SK-MEL-5 (cell line): ENCODE measurements at regions not wholly inside any gene's neighbourhood (a gene's known extent, or its start where the extent isn't known, plus 50 kb on each side); places are given as distances from the start of the nearest gene placed in this dataset.

Source experiments
- DNase-seq: peaks from one replicate; pipeline ENCODE4 v3.0.0-alpha.2; 2016; ENCODE audit warnings: low read depth, low spot score
- in situ Hi-C: cut with HindIII; loops from 2 replicates; pipeline ENCODE4 v1.10.0; 2016; ENCODE audit warnings: low sequenced_read_pairs, high pct_unique_total_duplicates, low pct_unique_long_range_greater_than_20kb

- in situ Hi-C loops, result no loop called here
- no peak for DNase-seq
Measured at GRCh38 chr4:83178029-83178428, 63.5 kb upstream of the PLAC8 start.

DNA sequence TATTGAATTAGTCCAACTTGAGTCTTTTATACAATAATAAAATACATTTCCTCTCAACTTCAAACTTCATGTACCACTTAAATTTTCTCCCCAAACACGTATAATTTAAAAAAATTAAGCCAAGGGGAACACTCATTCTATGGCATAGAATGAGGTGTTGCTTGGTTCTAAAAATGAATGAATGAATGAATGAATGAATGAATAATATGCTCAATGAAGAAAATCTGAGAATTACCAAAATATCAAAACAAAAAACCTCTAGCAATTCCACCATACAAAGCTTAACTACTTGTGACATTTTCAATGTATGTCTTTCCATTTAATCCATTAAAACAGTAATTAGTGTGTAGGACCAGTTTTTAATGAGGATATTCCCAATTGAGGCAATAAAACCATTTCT is 62.7 kb upstream of the PLAC8 start:
- in situ Hi-C loops, result no loop called here
- DNase-seq, result no peak

DNA sequence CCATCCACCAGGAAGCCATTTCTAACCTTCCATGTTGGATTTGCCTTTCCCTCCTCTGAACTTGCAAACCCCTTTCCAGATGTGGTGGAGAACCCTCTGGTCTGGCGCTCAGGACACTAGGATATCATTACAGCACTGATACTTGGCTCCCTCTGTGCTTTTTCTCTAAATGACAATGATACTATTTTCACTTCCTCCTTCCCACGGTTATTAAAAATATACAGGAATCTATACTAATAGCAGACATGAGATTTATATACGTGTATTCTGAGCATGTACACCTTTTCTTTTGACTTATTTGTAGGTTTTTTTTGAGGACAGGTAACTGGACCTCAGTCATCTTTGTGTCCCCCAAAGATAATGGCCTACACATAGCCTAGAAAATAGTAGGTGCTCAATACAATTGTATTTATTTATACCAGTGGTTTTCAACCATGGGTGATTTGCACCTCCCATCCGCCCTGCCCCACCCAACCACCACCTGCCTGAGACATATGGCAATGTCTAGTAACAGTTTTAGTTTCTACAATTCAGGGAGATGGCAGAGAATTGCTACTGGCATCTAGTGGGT is 60.4 kb upstream of the PLAC8 start:
- in situ Hi-C loops, result no loop called here
- DNase-seq, result no peak

- no peak for DNase-seq
- in situ Hi-C loops, result no loop called here
Measured at GRCh38 chr4:83172371-83172770, 57.8 kb upstream of the PLAC8 start.

DNA sequence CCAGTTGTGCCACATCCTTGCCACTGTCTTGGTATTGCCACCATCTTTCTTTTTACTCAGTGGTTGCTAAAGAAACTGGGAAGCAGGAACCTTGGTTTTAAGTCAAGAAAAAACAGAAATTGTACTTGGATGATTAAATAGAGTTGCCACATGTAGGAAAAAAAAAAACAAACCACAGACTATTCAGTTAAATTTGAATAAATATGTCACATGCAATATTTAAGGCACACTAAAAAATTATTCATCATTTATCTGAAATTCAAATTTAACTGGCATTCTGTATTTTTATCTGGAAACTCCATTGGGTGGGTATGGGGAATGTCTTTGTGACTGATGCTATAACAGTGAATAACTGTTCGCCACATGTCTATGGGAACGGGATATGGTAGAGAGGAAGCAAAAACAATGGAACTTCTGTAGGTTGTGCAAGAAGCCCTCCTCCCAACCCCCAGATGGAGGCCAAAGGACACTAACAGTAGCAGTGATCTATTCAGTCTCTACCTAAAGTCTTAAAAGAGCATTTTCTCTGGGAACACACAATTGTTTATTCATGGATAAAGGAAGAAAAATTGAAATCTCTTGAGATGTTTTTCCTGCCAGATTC is 57.0 kb upstream of the PLAC8 start:
- in situ Hi-C loops, result no loop called here
- DNase-seq, result peak; percentile 72

DNA sequence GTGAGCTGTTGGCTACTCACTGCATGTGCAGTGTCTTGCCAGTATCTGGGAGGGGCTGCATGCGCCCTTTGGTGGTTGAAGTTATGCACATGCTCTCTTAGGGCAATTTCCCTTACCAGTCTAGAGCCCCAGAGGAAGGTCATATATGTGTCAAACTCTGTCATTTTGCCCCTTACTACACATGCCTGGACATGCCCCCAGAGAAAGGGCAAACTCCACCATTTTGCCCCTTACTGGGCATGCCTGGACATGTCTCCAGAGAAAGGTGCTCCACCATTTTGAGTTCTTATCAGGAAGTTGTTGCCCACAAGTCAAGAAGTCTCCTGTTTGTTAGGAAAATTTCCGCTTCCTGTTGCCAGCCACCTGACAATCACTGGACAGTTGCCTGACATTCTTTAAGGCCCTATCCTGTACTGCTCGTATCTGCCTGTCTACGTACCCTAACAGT is 56.4 kb upstream of the PLAC8 start:
- DNase-seq, result peak; percentile 19
- in situ Hi-C loops, result no loop called here
